Activated CD4-positive, alpha-beta T cell treated with anti-CD3 and anti-CD28 coated beads, Interleukin-10, Interleukin-2, amounts not matched to agents 100 ng/mL and 50 ng/mL, durations not matched to agents 16 hours and 8 hours (primary cell): ENCODE measurements at regions not wholly inside any gene's neighbourhood (a gene's known extent, or its start where the extent isn't known, plus 50 kb on each side); places are given as distances from the start of the nearest gene placed in this dataset.

Experiments used
- DNase-seq: peaks from one replicate; pipeline ENCODE4 v3.0.0-alpha.2; 2020

GRCh38 chr12:60259225-60259624 is 663.4 kb downstream of the SLC16A7 start:
- DNase-seq, result no peak

- DNase-seq, result no peak
These were observed 666.5 kb downstream of the SLC16A7 start for GRCh38 chr12:60262378-60262777.

GRCh38 chr12:60263161-60263560 is 667.3 kb downstream of the SLC16A7 start:
- DNase-seq, result no peak

DNA sequence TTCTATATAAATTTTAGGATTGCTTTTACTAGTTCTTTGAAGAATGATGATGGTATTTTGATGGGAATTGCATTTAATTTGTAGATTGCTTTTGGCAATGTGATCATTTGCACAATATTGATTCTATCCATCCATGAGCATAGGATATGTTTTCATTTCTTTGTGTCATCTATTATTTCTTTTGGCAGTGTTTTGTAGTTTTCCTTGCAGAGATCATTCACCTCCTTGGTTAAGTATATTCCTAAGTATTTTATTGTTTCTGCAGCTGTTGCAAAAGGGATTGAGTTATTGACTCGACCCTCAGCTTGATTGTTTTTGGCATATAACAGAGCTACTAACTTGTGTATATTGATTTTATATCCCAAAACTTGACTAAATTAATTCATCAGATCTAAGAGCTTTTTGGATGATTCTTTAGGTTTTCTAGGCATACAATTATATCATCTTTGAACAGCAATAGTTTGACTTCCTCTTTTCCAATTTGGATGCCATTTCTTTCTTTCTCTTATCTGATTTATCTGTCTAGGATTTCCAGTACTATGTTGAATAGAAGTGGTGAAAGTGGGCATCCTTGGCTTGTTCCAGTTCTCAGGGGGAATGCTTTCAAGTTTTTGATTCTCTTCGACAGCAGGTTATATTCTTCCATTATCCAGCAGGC is 668.1 kb downstream of the SLC16A7 start:
- DNase-seq, result no peak

- DNase-seq, result no peak
These were observed 669.9 kb downstream of the SLC16A7 start for GRCh38 chr12:60265741-60266140.

GRCh38 chr12:60266381-60266852 is 670.6 kb downstream of the SLC16A7 start:
- DNase-seq, result no peak

DNA sequence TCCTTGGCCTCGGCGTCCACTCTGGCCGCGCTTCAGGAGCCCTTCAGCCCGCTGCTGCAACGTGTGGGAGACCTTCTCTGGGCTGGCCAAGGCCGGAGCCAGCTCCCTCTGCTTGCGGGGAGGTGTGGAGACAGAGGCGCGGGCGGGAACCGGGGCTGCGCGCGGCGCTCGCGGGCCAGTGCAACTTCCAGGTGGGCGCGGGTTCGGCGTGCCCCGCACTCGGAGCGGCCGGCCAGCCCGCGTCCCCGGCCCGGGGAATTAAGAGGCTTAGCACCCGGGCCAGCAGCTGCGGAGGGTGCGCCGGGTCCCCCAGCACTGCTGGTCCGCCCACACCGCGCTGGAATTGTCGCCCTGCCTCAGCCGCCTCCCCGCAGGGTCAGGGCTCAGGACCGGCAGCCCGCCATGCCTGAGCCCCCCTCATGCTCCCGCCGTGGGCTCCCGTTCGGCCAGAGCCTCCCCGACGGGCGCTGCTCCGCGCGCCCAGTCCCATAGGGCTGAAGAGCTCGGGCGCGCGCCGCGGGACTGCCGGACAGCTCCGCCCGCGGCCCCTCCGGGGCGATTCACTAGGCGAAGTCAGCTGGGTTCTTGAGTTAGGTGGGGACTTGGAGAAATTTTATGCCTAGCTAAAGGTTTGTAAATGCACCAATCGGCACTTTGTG is 673.9 kb downstream of the SLC16A7 start:
- no peak for DNase-seq

- no peak for DNase-seq
These were observed 676.0 kb downstream of the SLC16A7 start for GRCh38 chr12:60271816-60272215.

- DNase-seq, result no peak
These were observed 682.4 kb downstream of the SLC16A7 start for GRCh38 chr12:60278209-60278608.

DNA sequence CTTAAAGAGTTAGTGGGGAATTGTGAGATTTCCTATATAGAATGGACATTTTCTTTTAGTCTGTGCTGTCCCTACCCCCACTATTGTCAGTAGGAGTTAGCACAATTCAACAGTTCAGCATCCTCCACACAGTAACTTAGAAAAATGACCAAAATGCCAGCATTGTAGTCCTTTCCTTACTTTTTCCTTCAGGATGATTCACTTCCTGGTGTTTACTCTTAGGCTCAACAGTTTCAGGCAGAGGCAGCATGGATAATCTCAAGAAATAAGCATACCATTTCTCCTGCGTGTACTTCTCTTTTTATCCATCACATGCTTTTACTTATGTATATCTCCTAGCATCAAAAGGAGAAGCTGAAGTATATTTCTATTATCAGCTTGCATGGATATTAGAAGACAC is 683.4 kb downstream of the SLC16A7 start:
- DNase-seq, result no peak

- no peak for DNase-seq
These were observed 685.7 kb downstream of the SLC16A7 start for GRCh38 chr12:60281522-60281921.

DNA sequence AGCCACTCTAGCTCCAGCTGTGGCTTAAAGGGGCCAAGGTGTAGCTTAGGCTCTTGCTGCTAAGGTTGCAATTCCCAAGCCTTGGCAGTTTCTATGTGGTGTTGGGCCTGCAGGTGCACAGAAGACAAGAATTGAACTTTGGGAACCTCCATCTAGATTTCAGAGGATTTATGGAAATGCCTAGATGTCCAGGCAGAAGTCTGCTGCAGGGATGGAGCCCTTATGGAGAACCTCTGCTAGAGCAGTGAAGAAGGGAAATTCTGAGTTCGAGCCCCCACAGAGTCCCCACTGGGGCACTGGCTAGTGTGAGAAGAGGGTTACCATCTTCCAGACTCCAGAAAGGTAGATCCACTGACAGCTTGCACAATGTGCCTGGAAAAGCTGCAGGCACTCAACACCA is 694.7 kb downstream of the SLC16A7 start:
- no peak for DNase-seq

DNA sequence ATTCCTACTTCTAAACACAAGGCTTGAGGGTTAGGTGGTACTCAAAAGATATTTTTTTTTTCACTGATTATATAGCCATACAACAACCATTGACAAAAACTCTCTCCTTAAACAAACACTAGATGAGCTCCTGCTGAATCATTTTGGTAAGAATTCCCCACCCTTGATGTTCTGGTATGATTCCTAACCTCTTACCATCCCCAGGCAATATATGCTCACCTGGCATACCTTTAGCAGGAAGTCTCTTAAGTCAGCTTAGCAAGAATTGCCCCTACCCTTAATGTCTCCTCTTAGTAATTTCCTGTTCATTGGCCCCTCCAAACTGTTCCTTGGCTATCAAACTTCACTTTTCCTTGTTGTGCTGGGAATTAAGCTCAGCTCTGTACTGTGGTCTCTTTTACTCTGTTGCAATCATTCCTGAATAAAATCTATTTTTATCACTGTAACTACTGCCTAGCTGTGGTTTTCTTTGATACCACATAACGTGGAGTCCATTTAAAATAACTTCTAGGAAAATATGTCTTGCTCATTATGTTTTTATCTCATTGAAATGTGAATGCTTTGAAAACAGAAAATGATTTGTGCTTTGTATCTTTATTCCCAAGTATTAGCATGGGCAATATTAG is 712.6 kb downstream of the SLC16A7 start:
- no peak for DNase-seq

DNA sequence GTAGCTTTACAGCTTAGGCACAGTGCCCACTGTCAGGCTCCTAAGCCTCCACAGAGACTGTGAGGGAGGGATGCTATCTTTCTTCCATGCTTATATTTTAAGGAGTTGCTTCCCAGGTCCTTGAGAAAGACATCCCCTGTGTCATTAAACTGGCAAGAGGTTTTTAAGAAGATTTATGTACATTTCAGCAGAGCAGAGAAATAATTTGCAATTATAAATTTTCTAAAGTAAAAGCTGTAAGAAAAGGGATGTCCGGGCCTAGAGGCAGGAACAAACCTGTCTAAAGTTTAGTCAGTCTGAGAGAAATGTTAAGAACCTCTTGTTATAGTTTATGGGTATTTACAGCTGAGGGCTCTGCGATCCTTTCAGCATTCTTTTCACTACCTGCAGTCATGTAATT is 716.1 kb downstream of the SLC16A7 start:
- no peak for DNase-seq

DNA sequence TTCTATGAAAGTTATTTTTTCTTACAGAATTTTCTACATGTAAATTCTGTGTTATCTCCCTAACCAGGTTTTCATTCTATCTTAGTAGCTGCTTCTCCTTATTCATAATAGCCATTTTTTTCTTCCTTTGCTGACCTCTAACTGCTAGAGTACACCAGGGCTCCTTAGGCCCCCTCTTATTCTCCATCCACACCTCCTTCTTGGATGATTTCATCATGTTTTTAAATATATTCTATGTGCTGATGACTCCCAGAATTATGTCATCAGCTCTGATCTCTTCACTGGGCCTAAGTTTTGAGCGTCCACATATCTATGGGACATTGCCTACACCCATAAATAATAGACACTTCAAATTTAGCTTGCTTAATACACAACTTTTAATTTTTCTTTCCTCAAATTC is 721.5 kb downstream of the SLC16A7 start:
- no peak for DNase-seq

DNA sequence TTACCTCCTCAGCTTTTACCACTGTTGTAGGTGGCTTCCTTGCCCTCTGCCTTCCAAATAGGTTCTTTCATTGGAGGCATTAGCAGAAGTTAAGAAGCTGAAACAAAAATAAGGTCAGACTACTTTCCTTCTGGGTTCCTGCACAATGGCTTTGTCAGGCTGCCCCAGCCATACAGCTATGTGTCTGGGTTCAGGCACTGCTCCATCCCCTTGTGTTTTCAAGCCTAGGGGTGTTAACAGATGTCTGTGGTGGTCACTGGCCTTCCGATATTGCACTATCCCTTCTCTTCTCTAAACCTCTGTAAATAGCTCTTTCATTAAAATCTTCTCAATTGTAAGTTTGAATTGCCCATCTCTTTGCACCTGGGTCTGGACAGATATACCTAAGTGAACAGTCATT is 728.9 kb downstream of the SLC16A7 start:
- DNase-seq, result no peak

DNA sequence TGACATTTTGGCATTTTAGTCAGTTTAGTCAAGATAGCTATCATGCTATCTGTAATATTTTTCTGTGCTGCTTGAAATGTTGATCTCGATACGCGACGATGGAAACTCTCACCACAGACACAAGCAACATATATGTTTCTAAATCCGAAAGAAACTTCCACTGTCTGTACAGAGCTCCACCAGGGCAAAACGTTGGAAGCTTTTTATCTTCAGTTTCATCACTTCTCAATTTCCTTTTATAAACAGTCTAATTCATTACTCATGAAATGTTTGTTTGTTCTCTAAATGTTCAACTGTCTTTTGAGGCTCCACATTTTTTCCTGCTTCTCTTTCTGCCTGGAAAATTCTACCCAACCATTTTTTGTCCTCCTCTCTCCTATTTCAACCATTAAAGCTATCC is 737.6 kb downstream of the SLC16A7 start:
- no peak for DNase-seq

DNA sequence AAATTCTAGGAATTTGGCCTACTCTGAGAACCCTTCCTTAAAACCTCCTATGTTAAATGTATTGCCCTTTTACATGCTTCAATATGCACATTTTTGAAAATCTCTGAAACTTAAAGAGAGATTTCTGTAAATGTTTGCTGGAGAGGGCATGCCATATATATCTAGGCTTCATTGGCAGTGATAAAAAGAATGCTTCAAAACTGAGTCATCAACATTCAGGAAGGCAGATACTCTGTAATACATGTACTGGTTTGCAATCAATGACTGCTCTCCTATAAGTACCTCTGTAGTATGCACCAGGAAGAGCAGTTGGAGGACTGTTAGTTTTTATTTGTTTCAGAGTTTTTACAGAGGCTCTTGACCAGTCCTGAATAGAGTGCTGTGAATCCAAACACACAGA is 739.9 kb downstream of the SLC16A7 start:
- no peak for DNase-seq

GRCh38 chr12:60337839-60338549 is 742.2 kb downstream of the SLC16A7 start:
- DNase-seq, result no peak

GRCh38 chr12:60345442-60345841 is 749.6 kb downstream of the SLC16A7 start:
- no peak for DNase-seq

DNA sequence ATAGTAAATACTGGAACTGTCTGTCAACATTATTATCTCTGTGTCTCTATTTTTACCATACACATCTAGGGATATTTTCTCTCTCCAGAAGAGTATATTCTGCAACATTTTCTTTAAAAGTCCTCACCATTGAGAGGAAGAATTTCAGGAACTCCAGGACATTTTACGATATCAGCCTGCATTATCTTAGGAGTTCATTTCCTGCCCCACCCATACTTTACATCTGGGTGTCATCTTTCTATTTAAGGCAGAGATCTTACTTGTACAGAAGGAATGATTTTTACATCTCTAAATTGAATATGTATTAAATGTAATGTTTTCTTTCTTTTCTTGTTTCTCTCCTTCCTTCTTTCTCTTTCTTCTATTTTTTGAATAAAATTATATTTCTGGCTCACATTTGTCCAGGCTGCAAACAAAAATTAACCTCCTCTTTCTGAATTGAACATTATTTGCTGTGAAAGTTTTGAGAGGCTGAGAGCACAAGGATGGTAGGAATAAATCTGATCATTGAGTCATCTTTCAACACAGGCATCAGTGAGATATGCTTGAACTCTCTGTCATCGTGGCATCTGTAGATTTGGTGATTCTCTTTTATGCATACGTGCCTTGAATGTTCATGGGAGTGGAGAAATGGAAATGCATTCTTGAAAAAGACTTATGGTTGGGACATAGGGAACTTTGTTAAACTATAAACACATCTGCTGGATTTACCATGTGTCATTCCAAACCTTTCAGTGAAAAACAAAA is 753.6 kb downstream of the SLC16A7 start:
- no peak for DNase-seq

GRCh38 chr12:60387356-60387755 is 791.5 kb downstream of the SLC16A7 start:
- no peak for DNase-seq

GRCh38 chr12:60391051-60391450 is 795.2 kb downstream of the SLC16A7 start:
- no peak for DNase-seq
